ENCODE measurements at regions not wholly inside any gene's neighbourhood (a gene's known extent, or its start where the extent isn't known, plus 50 kb on each side); places are given as distances from the start of the nearest gene placed in this dataset.

GRCh38 chr12:78792052-78792698 lies 72.4 kb upstream of the SYT1 start:
- no peak overlapping the region for H3K4me3 ChIP-seq (ENCODE audit: low read depth, low read length)
- DNase-seq (ENCODE audit: low read depth): no peak
- no peak for TF ChIP-seq CTCF (IDR thresholded peaks at IDR 0.05; ENCODE audit: low read depth, low read length, missing control alignments)

GRCh38 chr12:78793491-78793890 lies 71.1 kb upstream of the SYT1 start:
- no peak for DNase-seq (ENCODE audit: low read depth)
- no peak for TF ChIP-seq CTCF (IDR thresholded peaks at IDR 0.05; ENCODE audit: low read depth, low read length, missing control alignments)
- H3K4me3 ChIP-seq (ENCODE audit: low read depth, low read length): no peak overlapping the region

- DNase-seq (ENCODE audit: low read depth): no peak
- TF ChIP-seq CTCF (IDR thresholded peaks at IDR 0.05; ENCODE audit: low read depth, low read length, missing control alignments): no peak
- no peak overlapping the region for H3K4me3 ChIP-seq (ENCODE audit: low read depth, low read length)
These were observed 70.6 kb upstream of the SYT1 start for GRCh38 chr12:78793982-78794381.

GRCh38 chr12:78795934-78796445 lies 68.6 kb upstream of the SYT1 start:
- no peak overlapping the region for H3K4me3 ChIP-seq (ENCODE audit: low read depth, low read length)
- DNase-seq (ENCODE audit: low read depth): no peak
- no peak for TF ChIP-seq CTCF (IDR thresholded peaks at IDR 0.05; ENCODE audit: low read depth, low read length, missing control alignments)

DNA sequence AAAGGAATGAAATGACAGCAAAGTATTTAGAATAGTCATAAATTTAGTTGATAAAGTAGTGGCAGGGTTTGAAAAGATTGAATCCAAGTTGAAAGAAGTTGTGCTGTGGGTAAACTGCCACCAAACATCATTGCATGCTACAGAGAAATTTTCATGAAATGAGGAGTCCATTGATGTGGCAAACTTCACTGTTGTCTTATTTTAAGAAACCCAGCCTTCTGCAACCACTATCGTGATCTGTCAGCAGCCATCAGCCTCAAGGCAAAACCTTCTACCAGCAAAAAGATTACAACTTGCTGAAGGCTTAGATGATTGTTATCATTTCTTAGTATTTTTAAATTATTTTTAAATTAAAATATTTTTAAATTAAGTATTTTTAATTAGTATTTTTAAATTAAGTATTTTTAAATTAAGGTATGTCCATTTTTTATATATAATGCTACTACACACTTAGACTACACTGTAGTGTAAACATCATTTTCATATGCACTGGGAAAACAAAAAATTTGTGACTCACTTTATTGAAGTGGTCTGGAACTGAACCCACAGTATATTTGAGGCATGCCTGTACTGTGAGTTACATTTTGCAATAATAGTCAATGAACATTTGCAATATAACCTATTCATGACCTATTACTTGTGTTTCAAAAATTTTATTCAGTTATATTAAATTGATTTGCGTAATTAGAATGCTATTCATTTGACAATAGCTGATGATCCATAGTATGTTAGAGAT lies 67.2 kb upstream of the SYT1 start:
- TF ChIP-seq CTCF (IDR thresholded peaks at IDR 0.05; ENCODE audit: low read depth, low read length, missing control alignments): no peak
- H3K4me3 ChIP-seq (ENCODE audit: low read depth, low read length): no peak overlapping the region
- DNase-seq (ENCODE audit: low read depth): no peak

GRCh38 chr12:78799649-78800048 lies 64.9 kb upstream of the SYT1 start:
- DNase-seq (ENCODE audit: low read depth): no peak
- no peak overlapping the region for H3K4me3 ChIP-seq (ENCODE audit: low read depth, low read length)
- no peak for TF ChIP-seq CTCF (IDR thresholded peaks at IDR 0.05; ENCODE audit: low read depth, low read length, missing control alignments)
